ENCODE measurements at regions not wholly inside any gene's neighbourhood (a gene's known extent, or its start where the extent isn't known, plus 50 kb on each side); places are given as distances from the start of the nearest gene placed in this dataset.
"Not testable (repeated sequence)": the region's sequence is repeated elsewhere in the genome, so short reads cannot be mapped to it uniquely, and the experiment has no call there.

- DNase-seq, result no peak
Observed at GRCh38 chr3:124648551-124648950, 81.7 kb upstream of the UMPS start.

GRCh38 chr3:124650798-124651197, 79.5 kb upstream of the UMPS start:
- Histone ChIP-seq H3K27ac (ENCODE audit: low read length) (no peak overlapping the region), H3K4me2 (ENCODE audit: low read depth, low read length) (no peak overlapping the region), H3K9ac (ENCODE audit: low read length) (no peak overlapping the region), H3K9me2 (replicated peaks; ENCODE audit: insufficient read depth, low read length) (no peaks in the 10 kb centered on the region), H4K20me1 (ENCODE audit: insufficient read depth, low read length) (no peaks in the 10 kb centered on the region), H3K4me1 (ENCODE audit: low read length) (no peaks in the 10 kb centered on the region), H3K4me3 (ENCODE audit: low read length) (no peak overlapping the region), H3K36me3 (replicated peaks; ENCODE audit: insufficient read depth, low read length) (no peaks in the 10 kb centered on the region), H3K79me2 (ENCODE audit: low read length) (no peaks in the 10 kb centered on the region), H3F3A (ENCODE audit: insufficient read depth, low read length) (no peaks in the 10 kb centered on the region), H3K9me3 (replicated peaks; ENCODE audit: insufficient read depth, low read length) (no peaks in the 10 kb centered on the region), H2AFZ (ENCODE audit: low read length) (no peak overlapping the region), H3K27me3 (replicated peaks; ENCODE audit: insufficient read depth, low read length) (no peaks in the 10 kb centered on the region)
- no peak for DNase-seq
- TF ChIP-seq EZH2phosphoT487 (IDR thresholded peaks at IDR 0.05; ENCODE audit: low read length) (no peak), EZH2 (optimal IDR thresholded peaks at IDR 0.05; ENCODE audit: low read depth, low read length) (no peak), CTCF (IDR thresholded peaks at IDR 0.05; ENCODE audit: low read length) (no peak)

More at GRCh38 chr3:124648551-124648950, 81.7 kb upstream of the UMPS start:
- no peak overlapping the region for H3K4me3 ChIP-seq (ENCODE audit: low read length)
- H3K9me3 ChIP-seq (replicated peaks; ENCODE audit: insufficient read depth, low read length), result no peaks in the 10 kb centered on the region
- H3K27ac ChIP-seq (ENCODE audit: low read length), result no peak overlapping the region
- H4K20me1 ChIP-seq (ENCODE audit: insufficient read depth, low read length), result no peaks in the 10 kb centered on the region
- no peaks in the 10 kb centered on the region for H3K27me3 ChIP-seq (replicated peaks; ENCODE audit: insufficient read depth, low read length)
- no peak overlapping the region for H2AFZ ChIP-seq (ENCODE audit: low read length)
- no peak overlapping the region for H3K9ac ChIP-seq (ENCODE audit: low read length)
- TF ChIP-seq EZH2 (optimal IDR thresholded peaks at IDR 0.05; ENCODE audit: low read depth, low read length) (no peak), CTCF (IDR thresholded peaks at IDR 0.05; ENCODE audit: low read length) (no peak), EZH2phosphoT487 (IDR thresholded peaks at IDR 0.05; ENCODE audit: low read length) (no peak)
- H3K9me2 ChIP-seq (replicated peaks; ENCODE audit: insufficient read depth, low read length), result no peaks in the 10 kb centered on the region
- H3K4me2 ChIP-seq (ENCODE audit: low read depth, low read length), result no peak overlapping the region
- H3K4me1 ChIP-seq (ENCODE audit: low read length), result no peaks in the 10 kb centered on the region
- H3K79me2 ChIP-seq (ENCODE audit: low read length), result no peaks in the 10 kb centered on the region
- H3F3A ChIP-seq (ENCODE audit: insufficient read depth, low read length), result no peaks in the 10 kb centered on the region
- H3K36me3 ChIP-seq (replicated peaks; ENCODE audit: insufficient read depth, low read length), result no peaks in the 10 kb centered on the region

GRCh38 chr3:124651416-124651815, 78.8 kb upstream of the UMPS start:
- not testable (repeated sequence) for DNase-seq; H3K9me3 ChIP-seq (replicated peaks; ENCODE audit: insufficient read depth, low read length); H2AFZ ChIP-seq (ENCODE audit: low read length); H4K20me1 ChIP-seq (ENCODE audit: insufficient read depth, low read length); H3K79me2 ChIP-seq (ENCODE audit: low read length); H3K27ac ChIP-seq (ENCODE audit: low read length); H3K4me2 ChIP-seq (ENCODE audit: low read depth, low read length); H3K9me2 ChIP-seq (replicated peaks; ENCODE audit: insufficient read depth, low read length); H3K4me1 ChIP-seq (ENCODE audit: low read length); H3K27me3 ChIP-seq (replicated peaks; ENCODE audit: insufficient read depth, low read length); H3F3A ChIP-seq (ENCODE audit: insufficient read depth, low read length); H3K4me3 ChIP-seq (ENCODE audit: low read length); H3K9ac ChIP-seq (ENCODE audit: low read length); H3K36me3 ChIP-seq (replicated peaks; ENCODE audit: insufficient read depth, low read length)

- Histone ChIP-seq H3K4me2 (ENCODE audit: low read depth, low read length) (no peak overlapping the region), H3F3A (ENCODE audit: insufficient read depth, low read length) (no peaks in the 10 kb centered on the region), H3K27ac (ENCODE audit: low read length) (no peak overlapping the region), H3K4me3 (ENCODE audit: low read length) (no peak overlapping the region), H3K4me1 (ENCODE audit: low read length) (no peaks in the 10 kb centered on the region), H3K9me3 (replicated peaks; ENCODE audit: insufficient read depth, low read length) (no peaks in the 10 kb centered on the region), H4K20me1 (ENCODE audit: insufficient read depth, low read length) (no peaks in the 10 kb centered on the region), H3K79me2 (ENCODE audit: low read length) (no peaks in the 10 kb centered on the region), H3K9ac (ENCODE audit: low read length) (no peak overlapping the region), H3K36me3 (replicated peaks; ENCODE audit: insufficient read depth, low read length) (no peaks in the 10 kb centered on the region), H2AFZ (ENCODE audit: low read length) (no peak overlapping the region), H3K9me2 (replicated peaks; ENCODE audit: insufficient read depth, low read length) (no peaks in the 10 kb centered on the region), H3K27me3 (replicated peaks; ENCODE audit: insufficient read depth, low read length) (no peaks in the 10 kb centered on the region)
- no peak for TF ChIP-seq CTCF (IDR thresholded peaks at IDR 0.05; ENCODE audit: low read length)
- TF ChIP-seq EZH2 (optimal IDR thresholded peaks at IDR 0.05; ENCODE audit: low read depth, low read length), result no peak
- no peak for TF ChIP-seq EZH2phosphoT487 (IDR thresholded peaks at IDR 0.05; ENCODE audit: low read length)
- DNase-seq, result no peak
Observed at GRCh38 chr3:124652009-124652408, 78.2 kb upstream of the UMPS start.
